ENCODE measurements at regions not wholly inside any gene's neighbourhood (a gene's known extent, or its start where the extent isn't known, plus 50 kb on each side); places are given as distances from the start of the nearest gene placed in this dataset.

DNA sequence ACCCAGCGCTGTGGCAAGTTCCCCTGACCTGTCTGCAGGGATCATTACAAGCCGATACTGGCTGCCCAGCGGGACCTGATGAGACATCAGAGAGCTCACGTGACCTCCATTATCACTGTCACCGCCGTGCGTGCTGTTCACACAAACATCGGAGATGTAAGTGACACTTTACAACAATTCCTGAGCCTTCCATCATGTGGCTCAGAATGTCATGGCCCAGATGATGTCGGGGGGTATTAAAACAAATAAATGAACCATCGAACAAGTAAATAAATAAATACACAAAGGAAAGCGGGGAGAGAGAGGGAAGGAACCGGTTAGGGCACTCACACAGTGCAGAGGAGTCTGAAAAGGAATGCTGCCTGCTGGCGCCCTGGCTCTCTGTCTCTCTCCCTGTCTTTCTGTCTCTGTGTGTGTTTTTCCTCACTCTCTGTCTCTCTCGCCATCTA, 195.1 kb downstream of the BMP7 start:
- WGBS (ENCODE audit: extremely low coverage, insufficient read length, low lambda C conversion rate), result no CpG with 5 or more reads among the region's 14 CpGs
- Histone ChIP-seq H2BK5ac (ENCODE audit: insufficient read length, low read length) (no peak overlapping the region), H3K4me1 (ENCODE audit: insufficient read depth, low read length) (peaks cover 6% of the 10 kb centered on the region; the same call in 1 of the 2 replicates), H3K9me3 (ENCODE audit: control insufficient read depth, low read depth, low read length) (no peaks in the 10 kb centered on the region), H3K4ac (ENCODE audit: low read depth, low read length) (no peak overlapping the region), H3K14ac (ENCODE audit: insufficient read depth, low read length) (no peak overlapping the region), H2BK15ac (ENCODE audit: low read depth, low read length) (no peak overlapping the region), H4K5ac (ENCODE audit: insufficient read length, low read depth, low read length) (no peak overlapping the region), H4K91ac (ENCODE audit: insufficient read length, low read depth, low read length) (no peak overlapping the region), H2BK120ac (ENCODE audit: low read depth, low read length, poor library complexity, severe bottlenecking) (no peak overlapping the region), H2AFZ (ENCODE audit: low read length) (no peak overlapping the region), H3K79me2 (ENCODE audit: insufficient read depth, low read length) (no peaks in the 10 kb centered on the region), H4K8ac (replicated peaks; ENCODE audit: insufficient read length, low read depth, low read length) (no peak overlapping the region), H3K4me2 (ENCODE audit: insufficient read depth, insufficient read length, low read length) (peak overlapping the region; percentile 79), H3K27me3 (ENCODE audit: insufficient read depth, low read length) (no peaks in the 10 kb centered on the region; the same call in 1 of the 2 replicates), H2BK20ac (ENCODE audit: low read depth, low read length, poor library complexity, severe bottlenecking) (no peak overlapping the region), H3K23ac (ENCODE audit: insufficient read length, low read depth, low read length) (no peak overlapping the region), H3K23me2 (ENCODE audit: insufficient read length, low read depth, low read length, poor library complexity, severe bottlenecking) (no peaks in the 10 kb centered on the region), H3K18ac (ENCODE audit: insufficient read length, low read depth, low read length) (no peak overlapping the region), H4K20me1 (ENCODE audit: control insufficient read depth, insufficient read depth, insufficient read length) (no peaks in the 10 kb centered on the region), H3T11ph (ENCODE audit: low read length) (no peak overlapping the region), H2BK12ac (ENCODE audit: insufficient read length, low read depth, low read length) (no peak overlapping the region), H2AK5ac (ENCODE audit: insufficient read length, low read length) (no peak overlapping the region), H3K56ac (ENCODE audit: insufficient read length, low read depth, low read length) (no peak overlapping the region), H3K9ac (ENCODE audit: extremely low read depth, insufficient read length, low read length) (no peak overlapping the region), H3K79me1 (ENCODE audit: insufficient read depth, low read depth, low read length, poor library complexity, severe bottlenecking) (no peaks in the 10 kb centered on the region), H3K27ac (ENCODE audit: insufficient read length, low read depth, low read length) (no peak overlapping the region)
- no peak for TF ChIP-seq CTCF (conservative IDR thresholded peaks at IDR 0.05)
- peak overlapping the region; percentile 33 to 93 (median 88); a peak in 4 of 7 replicates for H3K27ac Mint-ChIP-seq
- peak overlapping the region; percentile 65 to 82 for H3K4me3 Mint-ChIP-seq
- H3K4me1 Mint-ChIP-seq, result peaks cover 38 to 46% of the 10 kb centered on the region in 2 experiments
- H3K36me3 Mint-ChIP-seq (ENCODE audit: insufficient read depth in 1 of 3, low read depth in 3 of 3), result no peaks in the 10 kb centered on the region
- peak; percentile 72 for DNase-seq
- peaks cover 88% of the 10 kb centered on the region for H3K27me3 Mint-ChIP-seq (ENCODE audit: low read depth)
- H3K9me3 Mint-ChIP-seq, result no peaks in the 10 kb centered on the region; a peak in 2 of 5 replicates
